GM12892 (cell line): ENCODE measurements at regions not wholly inside any gene's neighbourhood (a gene's known extent, or its start where the extent isn't known, plus 50 kb on each side); places are given as distances from the start of the nearest gene placed in this dataset.

ENCODE experiments used
- DNase-seq: peaks from one replicate; pipeline ENCODE4 v3.0.0; 2011; ENCODE audit not compliant: insufficient read length
- FAIRE-seq: peaks from 2 replicates; lab custom pipeline; 2011; peaks lifted over from hg19 to GRCh38; lab: Jason Lieb, UNC
- POLR2A ChIP-seq: IDR thresholded peaks from 2 replicates; pipeline ENCODE4 v1.6.1; 2011; ENCODE audit warnings: low read depth, low read length, control low read depth
- POLR2AphosphoS5 ChIP-seq: IDR thresholded peaks from 2 replicates; pipeline ENCODE4 v1.6.1; 2011; ENCODE audit warnings: low read depth, low read length, control low read depth
- TAF1 ChIP-seq: IDR thresholded peaks from 2 replicates; pipeline ENCODE4 v1.6.1; 2011; ENCODE audit warnings: low read depth, mild to moderate bottlenecking, control low read depth, low read length, borderline replicate concordance

DNA sequence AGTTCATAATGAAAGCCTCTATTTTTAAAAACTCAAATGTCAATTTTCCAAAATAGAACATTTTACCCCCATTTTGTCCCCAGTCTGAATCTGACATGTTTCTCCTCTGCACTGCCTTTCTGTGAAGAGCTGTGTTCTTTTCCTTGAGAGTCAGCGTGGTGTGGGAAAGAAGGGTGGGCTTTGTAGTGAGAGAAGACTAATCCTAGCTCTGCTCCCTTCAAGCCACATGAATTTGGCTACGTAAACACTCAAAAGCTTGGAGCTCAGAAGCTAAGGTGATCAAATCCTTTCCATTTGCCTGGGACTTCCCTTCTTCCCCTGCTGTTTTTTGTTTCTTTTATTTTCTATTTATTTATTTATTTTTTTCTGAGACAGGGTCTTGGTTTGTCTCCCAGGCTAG lies 598.5 kb downstream of the TLR4 start:
- DNase-seq = no peak
- TF ChIP-seq POLR2AphosphoS5 (no peak), TAF1 (no peak), POLR2A (no peak)
- no peak for FAIRE-seq

DNA sequence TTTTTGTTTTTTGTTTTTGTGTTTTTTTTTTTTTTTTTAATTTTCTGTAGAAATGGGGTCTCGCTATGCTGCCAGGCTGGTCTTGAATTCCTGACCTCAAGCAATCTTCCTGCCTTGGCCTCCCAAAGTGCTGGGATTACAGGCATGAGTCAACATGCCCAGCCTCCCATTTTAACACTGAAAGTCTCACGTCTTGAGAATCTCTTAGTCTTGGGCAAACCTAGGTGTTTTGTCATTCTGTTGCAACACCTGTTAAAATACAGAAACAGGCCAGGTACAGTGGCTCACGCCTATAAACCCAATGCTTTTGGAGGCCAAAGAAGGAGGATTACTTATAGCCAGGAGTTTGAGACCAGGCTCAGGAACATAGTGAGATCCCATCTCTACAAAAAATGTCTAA lies 599.0 kb downstream of the TLR4 start:
- TF ChIP-seq POLR2A (no peak), POLR2AphosphoS5 (no peak), TAF1 (no peak)
- DNase-seq (no peak), FAIRE-seq (no peak)

DNA sequence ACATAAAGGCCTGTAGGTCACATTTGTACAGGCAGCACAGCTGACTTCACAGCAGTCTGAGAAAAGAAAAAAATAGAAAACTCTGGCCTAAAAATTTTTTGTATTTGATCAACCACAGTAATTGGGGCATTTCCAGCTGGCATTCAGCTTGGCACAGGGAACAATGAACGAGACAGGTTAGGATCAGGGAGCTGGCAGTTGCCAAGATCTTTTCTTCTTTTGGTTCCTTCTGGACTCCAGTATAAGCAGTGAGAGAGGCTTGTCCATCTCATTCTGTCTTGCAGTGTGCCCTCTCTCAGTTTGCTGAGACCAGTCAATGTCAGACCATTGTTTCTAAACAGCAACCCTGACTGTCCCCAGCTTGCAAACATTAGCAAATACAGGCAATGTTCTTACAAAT lies 601.1 kb downstream of the TLR4 start:
- FAIRE-seq = no peak
- no peak for TF ChIP-seq POLR2AphosphoS5
- no peak for TF ChIP-seq POLR2A
- TF ChIP-seq TAF1 = no peak
- no peak for DNase-seq

DNA sequence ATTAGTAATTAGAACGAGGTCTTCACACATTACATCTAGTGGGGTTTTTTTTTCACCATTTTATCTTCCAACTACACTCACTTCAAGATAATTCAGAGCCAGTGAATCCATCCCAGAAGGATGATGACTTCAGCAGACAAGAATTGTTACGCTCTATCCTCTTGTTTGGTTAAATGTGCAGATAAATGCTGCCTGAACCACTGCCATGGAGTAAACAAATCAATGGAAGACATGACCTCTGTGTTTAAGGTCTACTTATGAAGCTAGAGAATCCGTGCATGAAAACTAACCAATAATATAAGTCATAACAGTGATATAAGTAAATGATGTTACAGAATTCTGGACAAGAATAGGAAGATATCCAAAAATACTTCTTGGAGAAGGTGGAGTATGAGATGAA lies 602.6 kb downstream of the TLR4 start:
- DNase-seq (no peak), FAIRE-seq (no peak)
- TF ChIP-seq POLR2A (no peak), POLR2AphosphoS5 (no peak), TAF1 (no peak)

DNA sequence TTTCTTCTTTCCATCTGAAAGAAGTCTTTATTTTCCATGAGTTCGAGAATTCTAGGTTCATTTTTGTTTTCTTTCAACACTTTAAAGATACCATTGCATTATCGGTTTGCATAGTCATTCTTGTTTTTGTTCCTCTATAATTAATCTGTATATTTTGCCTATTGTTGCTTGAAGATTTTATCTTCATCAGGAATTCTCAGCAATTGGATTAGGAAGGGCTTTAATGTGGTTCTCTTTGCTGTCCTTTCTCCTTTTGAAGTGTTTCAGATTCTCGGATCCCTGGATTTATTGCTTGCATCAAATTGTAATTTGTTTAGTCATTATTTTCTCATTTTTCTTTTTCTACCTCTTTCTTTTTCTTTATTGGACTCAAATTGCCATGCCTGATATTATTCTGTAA lies 609.8 kb downstream of the TLR4 start:
- DNase-seq (no peak), FAIRE-seq (no peak)
- no peak for TF ChIP-seq POLR2A
- TF ChIP-seq POLR2AphosphoS5 = no peak
- no peak for TF ChIP-seq TAF1

DNA sequence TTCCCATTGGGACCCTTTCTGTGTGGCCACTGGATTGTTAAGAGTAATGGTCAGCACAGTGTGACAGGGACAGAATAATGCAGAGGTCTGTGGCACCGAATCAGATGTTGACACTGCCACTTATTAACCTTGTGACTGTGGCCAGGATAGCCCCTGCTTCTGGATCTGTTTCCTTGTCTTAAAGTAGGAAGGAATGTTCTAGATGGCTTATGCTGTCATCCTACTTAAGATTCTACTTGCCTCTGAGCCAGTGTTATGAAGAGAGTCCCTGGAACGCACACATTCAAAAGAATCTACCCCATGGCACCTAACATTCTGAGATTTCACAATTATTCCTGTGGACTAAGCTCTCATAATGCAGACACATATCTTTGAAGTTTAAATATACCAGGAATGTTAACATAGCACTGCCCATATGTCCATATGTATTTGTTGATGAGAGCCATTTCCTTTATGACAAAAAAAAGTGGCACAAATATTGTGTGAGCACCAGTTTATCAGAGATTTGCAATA lies 612.7 kb downstream of the TLR4 start:
- FAIRE-seq (no peak), DNase-seq (no peak)

DNA sequence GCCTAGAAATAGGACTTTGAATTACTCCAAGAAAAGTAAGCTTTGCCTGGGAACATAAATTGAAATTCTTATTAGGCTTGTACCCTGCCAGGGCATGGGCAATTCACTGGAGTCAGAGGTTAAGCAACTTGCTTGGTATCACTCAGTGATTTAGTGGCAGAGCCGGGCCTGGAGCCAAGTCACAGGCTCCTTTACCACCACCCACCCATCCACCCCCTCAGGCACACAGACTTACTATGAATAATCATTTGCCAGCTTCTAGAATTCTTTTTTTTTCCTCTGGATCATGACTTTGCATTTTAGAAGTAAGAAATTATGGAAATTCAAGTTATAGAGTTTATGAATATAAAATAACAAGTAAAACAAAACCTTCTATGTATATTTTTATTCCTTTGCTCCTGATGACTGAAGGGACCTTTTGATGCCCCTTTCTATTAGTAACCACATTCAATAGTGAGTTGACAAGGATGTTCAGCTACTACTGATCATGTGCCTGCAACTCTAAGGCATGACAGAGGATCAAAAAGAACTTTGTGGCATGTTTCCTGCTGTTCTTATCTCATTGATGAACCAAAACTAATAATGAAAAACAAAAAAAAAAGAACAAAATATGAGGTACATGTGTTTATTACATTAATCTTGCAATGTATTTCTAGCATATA lies 614.7 kb downstream of the TLR4 start:
- no peak for FAIRE-seq
- no peak for DNase-seq
- TF ChIP-seq POLR2AphosphoS5 (no peak), TAF1 (no peak), POLR2A (no peak)

More for the DNA sequence above, 612.7 kb downstream of the TLR4 start:
- TF ChIP-seq POLR2A (no peak), POLR2AphosphoS5 (no peak), TAF1 (no peak)

DNA sequence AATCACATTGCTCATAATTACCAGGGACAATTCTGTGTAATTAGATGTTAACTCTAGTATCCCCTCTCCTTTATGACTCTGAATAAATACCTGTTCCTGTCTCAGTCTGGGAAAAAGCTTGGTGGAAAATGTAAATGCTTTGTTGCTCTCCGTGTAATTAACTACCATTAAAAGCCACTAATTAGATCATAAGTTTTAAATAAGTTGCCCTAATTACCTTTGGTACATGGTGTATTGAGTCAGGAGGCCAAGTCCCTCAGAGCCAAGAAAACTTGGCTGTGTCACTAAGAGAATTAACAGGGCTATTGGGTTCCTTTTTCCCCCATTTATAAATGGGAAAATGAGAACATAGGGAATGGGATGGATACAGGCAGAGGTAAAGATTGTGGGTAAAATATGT lies 617.6 kb downstream of the TLR4 start:
- FAIRE-seq = no peak
- DNase-seq = no peak
- TF ChIP-seq TAF1 (no peak), POLR2AphosphoS5 (no peak), POLR2A (no peak)

DNA sequence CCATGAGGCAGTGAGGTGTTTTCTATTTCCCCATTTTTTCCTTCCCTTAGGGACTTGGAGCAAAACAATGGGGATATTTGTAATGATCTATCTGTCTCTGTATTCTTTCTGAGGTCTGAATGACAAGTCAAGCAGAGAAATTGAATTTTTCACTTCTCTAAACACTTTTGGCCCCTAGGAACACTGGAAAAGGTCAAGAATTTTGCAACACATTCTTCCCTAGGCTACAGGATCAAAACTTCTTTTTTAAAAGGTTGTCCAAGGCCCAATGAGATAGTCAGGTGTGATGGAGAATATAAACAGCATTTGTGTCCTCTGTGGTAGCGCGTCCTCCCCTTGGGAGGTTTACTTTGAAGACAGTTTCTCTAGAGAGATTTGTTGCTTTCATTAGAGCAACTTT lies 620.5 kb downstream of the TLR4 start:
- DNase-seq = no peak
- FAIRE-seq = no peak
- TF ChIP-seq POLR2A (no peak), TAF1 (no peak), POLR2AphosphoS5 (no peak)

DNA sequence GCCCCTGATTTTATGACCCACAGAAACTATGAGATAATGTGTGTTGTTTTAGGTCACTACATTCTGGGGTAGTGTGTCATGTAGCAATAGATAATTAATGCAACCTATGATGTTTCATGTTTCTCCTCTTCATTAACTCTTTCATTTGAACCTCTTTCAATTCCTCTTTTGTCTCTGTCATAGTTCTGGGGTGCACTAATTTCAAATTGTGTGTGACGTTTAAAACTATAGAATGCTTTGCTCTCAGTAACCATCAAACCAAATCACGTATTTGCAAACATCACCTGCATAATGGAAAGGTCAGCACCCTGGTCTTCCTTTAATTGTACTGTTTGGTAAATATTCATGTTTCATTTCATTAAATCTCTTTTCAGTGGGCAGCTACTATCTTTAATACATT lies 621.6 kb downstream of the TLR4 start:
- DNase-seq (no peak), FAIRE-seq (no peak)
- TF ChIP-seq POLR2A (no peak), POLR2AphosphoS5 (no peak), TAF1 (no peak)

DNA sequence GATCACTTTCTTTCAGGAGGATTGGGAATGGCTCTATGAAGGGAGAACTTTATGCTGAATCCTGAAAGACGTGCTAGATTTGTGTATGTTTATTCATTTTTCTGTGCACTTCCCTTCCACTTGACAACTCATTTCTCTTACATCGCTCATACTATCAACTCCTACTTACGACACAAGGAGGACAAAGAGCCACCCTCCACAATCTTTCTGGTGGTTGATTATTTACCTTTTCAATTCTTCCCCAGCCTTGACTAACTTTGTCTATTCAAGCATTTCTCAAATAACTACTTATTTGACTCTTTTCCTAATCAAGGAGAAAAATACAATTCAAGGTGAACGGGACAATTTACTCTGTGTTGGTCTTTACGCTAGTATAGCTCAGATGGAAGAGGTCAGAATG lies 622.1 kb downstream of the TLR4 start:
- FAIRE-seq = no peak
- TF ChIP-seq POLR2A (no peak), POLR2AphosphoS5 (no peak), TAF1 (no peak)
- no peak for DNase-seq
